Endothelial cell of hepatic sinusoid (primary cell): ENCODE measurements at regions not wholly inside any gene's neighbourhood (a gene's known extent, or its start where the extent isn't known, plus 50 kb on each side); places are given as distances from the start of the nearest gene placed in this dataset.
"Not testable (repeated sequence)": the region's sequence is repeated elsewhere in the genome, so short reads cannot be mapped to it uniquely, and the experiment has no call there.

Experiments
- in situ Hi-C: cut with HindIII; loops from 2 replicates; pipeline ENCODE4 v1.10.0; 2017; ENCODE audit warnings: low sequenced_read_pairs

GRCh38 chr12:59158066-59158465, 237.8 kb upstream of the LRIG3 start:
- in situ Hi-C loops, result no loop called here

GRCh38 chr12:59155448-59155847, 235.1 kb upstream of the LRIG3 start:
- in situ Hi-C loops, result no loop called here

GRCh38 chr12:59151243-59151642, 230.9 kb upstream of the LRIG3 start:
- in situ Hi-C loops, result no loop called here

GRCh38 chr12:59149995-59150642, 229.8 kb upstream of the LRIG3 start:
- in situ Hi-C loops, result no loop called here

- in situ Hi-C loops, result no loop called here
Measured at GRCh38 chr12:59147791-59148190, 227.5 kb upstream of the LRIG3 start.

- in situ Hi-C loops, result no loop called here
Measured at GRCh38 chr12:59142183-59142790, 222.0 kb upstream of the LRIG3 start.

- in situ Hi-C loops, result no loop called here
Measured at GRCh38 chr12:59134750-59135149, 214.4 kb upstream of the LRIG3 start.

GRCh38 chr12:59131462-59131861, 211.2 kb upstream of the LRIG3 start:
- in situ Hi-C loops, result no loop called here

- in situ Hi-C loops, result no loop called here
Measured at GRCh38 chr12:59122784-59123183, 202.5 kb upstream of the LRIG3 start.

- in situ Hi-C loops, result no loop called here
Measured at GRCh38 chr12:59121451-59121850, 201.1 kb upstream of the LRIG3 start.

- in situ Hi-C loops, result no loop called here
Measured at GRCh38 chr12:59119676-59120075, 199.4 kb upstream of the LRIG3 start.

GRCh38 chr12:59118356-59118755, 198.1 kb upstream of the LRIG3 start:
- in situ Hi-C loops, result no loop called here

- in situ Hi-C loops, result no loop called here
Measured at GRCh38 chr12:59115995-59116394, 195.7 kb upstream of the LRIG3 start.

- in situ Hi-C loops, result no loop called here
Measured at GRCh38 chr12:59115526-59115925, 195.2 kb upstream of the LRIG3 start.

- in situ Hi-C loops, result no loop called here
Measured at GRCh38 chr12:59113831-59114615, 193.7 kb upstream of the LRIG3 start.

GRCh38 chr12:59111851-59112250, 191.5 kb upstream of the LRIG3 start:
- in situ Hi-C loops, result no loop called here

GRCh38 chr12:59108516-59108915, 188.2 kb upstream of the LRIG3 start:
- in situ Hi-C loops, result not testable (repeated sequence)

- in situ Hi-C loops, result no loop called here
Measured at GRCh38 chr12:59100585-59100984, 180.3 kb upstream of the LRIG3 start.

GRCh38 chr12:59097876-59098275, 177.6 kb upstream of the LRIG3 start:
- in situ Hi-C loops, result no loop called here

- in situ Hi-C loops, result no loop called here
Measured at GRCh38 chr12:59096246-59096645, 175.9 kb upstream of the LRIG3 start.

GRCh38 chr12:59093073-59093772, 172.9 kb upstream of the LRIG3 start:
- in situ Hi-C loops, result no loop called here
